HG03045 (cell line): ENCODE measurements at regions not wholly inside any gene's neighbourhood (a gene's known extent, or its start where the extent isn't known, plus 50 kb on each side); places are given as distances from the start of the nearest gene placed in this dataset.

Experiments
- ATAC-seq: cut with Tn5 transposase; IDR thresholded peaks from one replicate; pipeline ENCODE4 v1.9.1; 2021; ENCODE audit warnings: mild to moderate bottlenecking, moderate library complexity; ENCODE audit not compliant: unreplicated experiment

- ATAC-seq: no peak
Measured at GRCh38 chr16:86389566-86390328, 120.6 kb upstream of the FOXF1 start.

- ATAC-seq: no peak
Measured at GRCh38 chr16:86390335-86390734, 120.0 kb upstream of the FOXF1 start.

DNA sequence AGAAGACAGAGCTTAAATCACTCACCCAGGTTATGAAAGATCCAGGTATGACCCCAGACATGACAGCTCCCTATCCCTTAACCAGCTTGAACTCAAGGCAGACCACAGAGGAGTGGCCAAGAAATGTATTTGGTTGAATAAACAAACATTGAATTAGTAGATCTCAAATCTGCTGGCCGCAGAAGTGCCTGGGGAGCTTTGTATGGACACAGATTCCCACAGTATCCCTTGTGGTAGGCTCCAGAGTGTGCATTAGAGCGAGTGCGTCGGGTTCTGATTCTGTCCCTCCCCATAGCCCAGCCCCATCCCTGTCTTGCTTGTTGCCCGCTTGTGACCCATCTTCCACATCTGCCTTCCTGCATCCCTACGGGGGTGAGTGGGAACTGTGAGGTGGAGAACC, 118.8 kb upstream of the FOXF1 start:
- ATAC-seq: no peak

- no peak for ATAC-seq
Measured at GRCh38 chr16:86391984-86392383, 118.3 kb upstream of the FOXF1 start.

GRCh38 chr16:86392436-86393152, 117.7 kb upstream of the FOXF1 start:
- ATAC-seq: no peak

DNA sequence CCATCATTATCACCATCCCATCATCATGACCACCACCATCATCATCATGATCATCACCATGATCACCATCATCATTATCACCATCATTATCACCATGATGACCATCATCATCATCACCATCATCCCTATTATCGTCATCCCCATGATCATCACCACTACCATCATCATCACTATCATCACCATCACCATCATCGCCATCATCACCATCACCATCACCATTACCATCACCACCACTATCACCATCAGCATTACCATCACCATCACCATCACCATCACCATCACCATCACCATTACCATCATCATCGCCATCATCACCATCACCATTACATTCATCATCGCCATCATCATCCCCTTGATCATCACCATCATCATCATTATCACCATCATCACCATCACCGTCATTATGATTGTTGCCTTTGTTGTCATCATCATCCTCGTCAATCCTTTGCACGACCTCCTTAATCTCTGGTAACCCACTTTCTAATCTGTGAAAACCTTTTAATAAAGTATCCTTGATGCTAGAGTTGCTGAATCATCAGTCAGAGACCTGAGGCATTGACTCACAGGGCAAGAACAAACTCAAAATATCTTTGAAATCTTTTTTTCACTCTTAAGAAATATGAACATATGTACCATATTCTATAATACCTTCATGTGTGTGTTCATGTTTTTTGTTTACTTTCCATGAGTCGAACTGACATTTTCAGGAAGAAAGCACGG, 116.3 kb upstream of the FOXF1 start:
- ATAC-seq: no peak

DNA sequence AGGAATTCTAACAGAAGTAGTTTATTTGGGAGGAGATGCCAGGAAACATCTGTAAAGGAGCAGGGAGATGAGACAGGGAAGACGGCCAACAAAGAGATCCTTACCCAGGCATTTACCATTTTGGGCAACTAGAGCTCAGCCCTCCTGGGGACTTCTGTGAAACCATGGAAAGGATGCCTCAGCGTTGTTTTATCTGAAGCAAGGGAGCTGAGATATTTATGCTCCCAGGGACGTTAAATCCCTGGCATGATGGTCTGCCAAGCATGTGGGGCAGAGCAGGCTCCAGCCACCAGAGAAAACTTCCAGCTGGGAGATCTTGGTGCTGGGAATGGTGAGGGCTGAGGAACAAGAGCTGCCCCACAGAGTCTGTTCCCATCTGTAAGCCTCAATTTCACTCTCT, 114.8 kb upstream of the FOXF1 start:
- ATAC-seq: no peak

DNA sequence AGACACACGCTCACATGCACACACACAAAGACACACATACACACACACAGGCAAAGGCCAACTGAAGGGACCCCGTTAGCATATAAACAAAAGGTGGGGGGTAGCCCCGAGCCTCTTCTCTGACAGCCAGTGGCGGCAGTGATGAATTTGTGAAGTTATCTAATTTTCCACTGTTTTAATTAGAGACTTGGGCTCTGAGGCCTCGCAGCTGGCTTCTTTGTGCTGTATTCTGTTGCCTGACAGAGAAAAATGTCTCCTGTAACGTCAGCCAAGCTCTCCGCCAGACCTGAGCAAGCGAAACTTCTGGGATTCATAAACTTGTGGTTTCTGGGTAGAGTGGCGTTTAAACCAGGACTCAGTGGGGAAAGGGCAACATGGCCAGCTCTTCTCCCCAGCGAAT, 113.9 kb upstream of the FOXF1 start:
- ATAC-seq: no peak

DNA sequence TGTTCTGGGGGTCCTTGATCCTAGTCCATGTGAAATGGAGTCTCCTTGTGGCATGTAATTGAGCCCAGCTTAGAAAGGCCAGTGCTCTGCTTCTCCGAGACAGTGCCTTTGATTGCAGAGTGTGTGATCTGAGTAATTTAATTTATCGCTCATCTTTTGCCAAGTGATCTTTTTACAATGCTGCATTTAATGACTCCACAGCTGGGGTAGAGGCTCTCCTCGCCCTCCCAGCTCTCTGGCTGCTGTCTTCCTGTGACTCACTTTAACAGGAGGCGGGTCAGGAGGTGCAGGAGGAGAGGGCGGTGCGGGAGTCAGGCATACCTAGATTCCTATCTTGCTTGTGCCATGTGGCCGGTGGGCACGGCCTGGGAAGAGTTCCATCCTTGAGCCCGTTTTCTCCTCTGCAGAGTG, 113.4 kb upstream of the FOXF1 start:
- no peak for ATAC-seq

GRCh38 chr16:86398201-86398600, 112.1 kb upstream of the FOXF1 start:
- no peak for ATAC-seq

- ATAC-seq: no peak
Measured at GRCh38 chr16:86398622-86399021, 111.7 kb upstream of the FOXF1 start.

DNA sequence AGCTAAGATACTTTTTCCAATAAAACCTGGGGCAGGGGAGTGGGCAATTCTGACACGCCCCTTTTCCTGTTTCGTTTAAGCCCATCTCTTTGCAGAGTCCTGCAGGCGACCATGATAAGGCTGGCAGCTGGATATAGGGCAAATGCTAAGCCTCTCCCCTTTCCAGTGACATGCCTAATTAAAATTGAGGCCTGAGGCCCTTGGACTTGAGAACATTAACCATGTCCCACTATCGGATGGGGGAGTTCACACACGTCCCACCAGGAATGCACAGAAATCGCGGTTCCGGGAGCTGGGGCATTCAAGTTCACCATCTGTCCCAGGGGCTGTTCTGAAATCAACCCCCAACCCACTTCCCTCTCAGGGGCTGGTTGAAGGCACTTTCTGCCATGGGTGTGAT, 109.2 kb upstream of the FOXF1 start:
- ATAC-seq: no peak

DNA sequence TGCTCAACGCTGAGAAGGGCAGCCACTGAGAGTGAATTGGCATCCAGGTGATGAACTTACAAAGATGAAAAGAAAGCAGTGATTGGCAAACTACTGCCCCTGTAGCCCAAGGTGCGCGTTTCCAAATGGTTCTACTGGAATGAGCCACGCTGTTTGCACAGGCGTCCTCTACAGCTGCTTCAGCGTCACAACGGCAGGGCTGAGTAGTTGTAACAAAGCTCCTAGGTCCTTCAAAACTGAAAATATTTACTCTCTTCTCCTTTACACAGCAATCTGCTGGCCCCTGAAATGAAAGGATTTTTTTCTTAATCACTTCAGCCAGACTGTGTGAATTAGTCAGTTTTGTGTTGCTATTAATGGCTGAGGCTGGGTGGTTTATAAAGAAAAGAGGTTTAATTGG, 107.2 kb upstream of the FOXF1 start:
- ATAC-seq: no peak

DNA sequence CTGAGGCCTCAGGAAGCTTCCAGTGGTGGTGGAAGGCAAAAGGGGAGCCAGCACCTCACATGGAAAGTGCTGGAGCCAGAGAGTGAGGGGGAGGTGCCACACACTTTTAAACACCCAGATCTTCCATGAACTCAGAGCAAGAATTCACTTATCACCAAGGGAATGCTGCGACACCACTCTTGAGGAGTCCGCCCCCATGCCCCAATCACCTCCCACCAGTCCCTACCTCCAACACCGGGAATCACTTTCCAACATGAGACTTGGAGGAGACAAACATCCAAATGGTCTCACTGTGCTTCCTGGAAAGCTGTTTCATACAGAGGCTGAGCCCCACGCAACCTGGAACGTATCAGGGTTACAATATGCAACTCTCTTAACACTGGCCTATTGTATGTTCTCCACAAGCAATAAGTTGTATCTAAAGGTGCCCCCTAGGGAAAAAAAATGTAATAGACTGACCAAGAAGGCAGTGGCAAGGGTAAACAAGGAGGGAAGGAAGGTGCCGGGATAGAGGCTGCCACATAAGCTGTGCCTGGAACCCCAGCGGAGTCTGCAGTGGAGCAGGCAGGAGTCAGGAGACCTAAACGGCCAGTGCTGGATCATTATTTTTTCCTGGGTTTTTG, 106.7 kb upstream of the FOXF1 start:
- ATAC-seq: no peak

- no peak for ATAC-seq
Measured at GRCh38 chr16:86404678-86405077, 105.6 kb upstream of the FOXF1 start.

- no peak for ATAC-seq
Measured at GRCh38 chr16:86405319-86405718, 105.0 kb upstream of the FOXF1 start.

GRCh38 chr16:86406056-86406455, 104.3 kb upstream of the FOXF1 start:
- no peak for ATAC-seq

- no peak for ATAC-seq
Measured at GRCh38 chr16:86408685-86409084, 101.6 kb upstream of the FOXF1 start.

- no peak for ATAC-seq
Measured at GRCh38 chr16:86410081-86410480, 100.2 kb upstream of the FOXF1 start.

GRCh38 chr16:86410529-86410928, 99.8 kb upstream of the FOXF1 start:
- no peak for ATAC-seq

- ATAC-seq: no peak
Measured at GRCh38 chr16:86411897-86412296, 98.4 kb upstream of the FOXF1 start.
